KBM-7 (cell line): ENCODE measurements at regions not wholly inside any gene's neighbourhood (a gene's known extent, or its start where the extent isn't known, plus 50 kb on each side); places are given as distances from the start of the nearest gene placed in this dataset.
"Not testable (repeated sequence)": the region's sequence is repeated elsewhere in the genome, so short reads cannot be mapped to it uniquely, and the experiment has no call there.

Source experiments
- DNase-seq: peaks from one replicate; pipeline ENCODE4 v3.0.0-alpha.2; 2015
- in situ Hi-C: fragments of 300-500 bp; cut with MboI; formaldehyde crosslinking; loops from 2 replicates; pipeline ENCODE4 v1.14.3; 2020; ENCODE audit warnings: low sequenced_read_pairs, low pct_unique_long_range_greater_than_20kb, mixed read lengths

- in situ Hi-C loops, result no loop called here
- no peak for DNase-seq
Measured at GRCh38 chr5:87015901-87016300, 251.8 kb upstream of the RASA1 start.

GRCh38 chr5:87020099-87020934 lies 247.4 kb upstream of the RASA1 start:
- DNase-seq, result peak; percentile 21
- in situ Hi-C loops, result no loop called here

GRCh38 chr5:87022415-87022814 lies 245.3 kb upstream of the RASA1 start:
- in situ Hi-C loops, result no loop called here
- no peak for DNase-seq

GRCh38 chr5:87027570-87027969 lies 240.1 kb upstream of the RASA1 start:
- in situ Hi-C loops, result no loop called here

GRCh38 chr5:87029951-87030350 lies 237.7 kb upstream of the RASA1 start:
- in situ Hi-C loops, result no loop called here
- no peak for DNase-seq

More at GRCh38 chr5:87027570-87027969, 240.1 kb upstream of the RASA1 start:
- DNase-seq, result no peak

GRCh38 chr5:87030699-87031098 lies 237.0 kb upstream of the RASA1 start:
- DNase-seq, result no peak

GRCh38 chr5:87034557-87034956 lies 233.1 kb upstream of the RASA1 start:
- in situ Hi-C loops, result no loop called here
- DNase-seq, result no peak

More at GRCh38 chr5:87030699-87031098, 237.0 kb upstream of the RASA1 start:
- in situ Hi-C loops, result no loop called here

GRCh38 chr5:87042554-87042953 lies 225.1 kb upstream of the RASA1 start:
- in situ Hi-C loops, result no loop called here
- no peak for DNase-seq

- no peak for DNase-seq
Measured at GRCh38 chr5:87048156-87048555, 219.5 kb upstream of the RASA1 start.

GRCh38 chr5:87049012-87049411 lies 218.7 kb upstream of the RASA1 start:
- DNase-seq, in situ Hi-C loops: not testable (repeated sequence)

More at GRCh38 chr5:87048156-87048555, 219.5 kb upstream of the RASA1 start:
- in situ Hi-C loops, result no loop called here

GRCh38 chr5:87051502-87052113 lies 216.1 kb upstream of the RASA1 start:
- in situ Hi-C loops, result no loop called here
- DNase-seq, result peak; percentile 15

- DNase-seq, result no peak
- in situ Hi-C loops, result no loop called here
Measured at GRCh38 chr5:87053146-87053545, 214.5 kb upstream of the RASA1 start.

- in situ Hi-C loops, result no loop called here
- DNase-seq, result no peak
Measured at GRCh38 chr5:87054821-87055220, 212.9 kb upstream of the RASA1 start.

GRCh38 chr5:87061046-87061445 lies 206.6 kb upstream of the RASA1 start:
- in situ Hi-C loops, result no loop called here
- DNase-seq, result no peak

GRCh38 chr5:87069311-87069710 lies 198.4 kb upstream of the RASA1 start:
- in situ Hi-C loops, result no loop called here
- no peak for DNase-seq

GRCh38 chr5:87069974-87070608 lies 197.6 kb upstream of the RASA1 start:
- in situ Hi-C loops, result no loop called here

GRCh38 chr5:87074072-87074471 lies 193.6 kb upstream of the RASA1 start:
- DNase-seq, result no peak
- in situ Hi-C loops, result no loop called here

More at GRCh38 chr5:87069974-87070608, 197.6 kb upstream of the RASA1 start:
- peak; percentile 38 for DNase-seq

GRCh38 chr5:87074934-87075541 lies 192.6 kb upstream of the RASA1 start:
- in situ Hi-C loops, result no loop called here
- peak; percentile 50 for DNase-seq

GRCh38 chr5:87076411-87076810 lies 191.3 kb upstream of the RASA1 start:
- in situ Hi-C loops, result no loop called here
- no peak for DNase-seq

GRCh38 chr5:87076931-87077330 lies 190.8 kb upstream of the RASA1 start:
- no peak for DNase-seq
- in situ Hi-C loops, result no loop called here
